ENCODE measurements at regions not wholly inside any gene's neighbourhood (a gene's known extent, or its start where the extent isn't known, plus 50 kb on each side); places are given as distances from the start of the nearest gene placed in this dataset.

DNA sequence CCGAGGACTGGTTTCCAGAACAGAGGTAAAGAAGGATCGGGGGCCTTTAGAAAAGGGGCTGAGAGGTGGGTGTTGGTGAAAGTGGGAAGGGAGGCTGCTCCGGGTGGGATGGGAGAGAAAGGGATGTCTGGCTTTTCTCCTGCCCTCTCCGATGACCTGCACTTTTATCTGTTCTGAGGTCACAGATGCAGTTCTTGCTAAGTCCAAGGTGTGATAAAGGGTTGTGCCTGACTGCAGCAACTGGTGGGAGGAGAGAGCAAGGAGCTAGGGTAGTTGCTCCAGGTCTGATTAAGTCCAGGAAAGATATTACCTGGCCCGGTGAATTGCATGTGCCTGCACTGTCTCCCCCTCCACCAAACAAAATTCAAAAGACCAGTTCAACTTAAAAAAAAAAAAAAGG is 145.6 kb upstream of the SOX4 start:
- TF ChIP-seq, protein P1, sequence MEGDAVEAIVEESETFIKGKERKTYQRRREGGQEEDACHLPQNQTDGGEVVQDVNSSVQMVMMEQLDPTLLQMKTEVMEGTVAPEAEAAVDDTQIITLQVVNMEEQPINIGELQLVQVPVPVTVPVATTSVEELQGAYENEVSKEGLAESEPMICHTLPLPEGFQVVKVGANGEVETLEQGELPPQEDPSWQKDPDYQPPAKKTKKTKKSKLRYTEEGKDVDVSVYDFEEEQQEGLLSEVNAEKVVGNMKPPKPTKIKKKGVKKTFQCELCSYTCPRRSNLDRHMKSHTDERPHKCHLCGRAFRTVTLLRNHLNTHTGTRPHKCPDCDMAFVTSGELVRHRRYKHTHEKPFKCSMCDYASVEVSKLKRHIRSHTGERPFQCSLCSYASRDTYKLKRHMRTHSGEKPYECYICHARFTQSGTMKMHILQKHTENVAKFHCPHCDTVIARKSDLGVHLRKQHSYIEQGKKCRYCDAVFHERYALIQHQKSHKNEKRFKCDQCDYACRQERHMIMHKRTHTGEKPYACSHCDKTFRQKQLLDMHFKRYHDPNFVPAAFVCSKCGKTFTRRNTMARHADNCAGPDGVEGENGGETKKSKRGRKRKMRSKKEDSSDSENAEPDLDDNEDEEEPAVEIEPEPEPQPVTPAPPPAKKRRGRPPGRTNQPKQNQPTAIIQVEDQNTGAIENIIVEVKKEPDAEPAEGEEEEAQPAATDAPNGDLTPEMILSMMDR (IDR thresholded peaks at IDR 0.05; ENCODE audit: borderline replicate concordance, extremely low read depth, low read length, poor library complexity, severe bottlenecking), result no peak
- TF ChIP-seq EZH2 (IDR thresholded peaks at IDR 0.05; ENCODE audit: borderline replicate concordance, low read depth, low read length, severe bottlenecking), result no peak

All from DND-41 (cell line).